ENCODE measurements at regions not wholly inside any gene's neighbourhood (a gene's known extent, or its start where the extent isn't known, plus 50 kb on each side); places are given as distances from the start of the nearest gene placed in this dataset.

- Histone ChIP-seq H3K4me3 (no peak overlapping the region), H3K27ac (no peak overlapping the region), H3K9ac (ENCODE audit: low read depth in 2 of 2, low read length in 2 of 2) (no peak overlapping the region), H3K27me3 (no peaks in the 10 kb centered on the region), H3K4me1 (no peaks in the 10 kb centered on the region), H3K9me3 (no peaks in the 10 kb centered on the region), H3K36me3 (no peaks in the 10 kb centered on the region)
- no peak for TF ChIP-seq CTCF (IDR thresholded peaks at IDR 0.05)
- intact Hi-C loops (cut with DNase I): no loop called here
- no peak for DNase-seq
Measured at GRCh38 chr2:236694146-236694888, 124.7 kb downstream of the ACKR3 start.

- Histone ChIP-seq H3K27ac (no peak overlapping the region), H3K9me3 (no peaks in the 10 kb centered on the region), H3K4me3 (no peak overlapping the region), H3K4me1 (no peaks in the 10 kb centered on the region), H3K27me3 (no peaks in the 10 kb centered on the region), H3K36me3 (no peaks in the 10 kb centered on the region), H3K9ac (ENCODE audit: low read depth in 2 of 2, low read length in 2 of 2) (no peak overlapping the region)
- no peak for DNase-seq
- intact Hi-C loops (cut with DNase I): no loop called here
- TF ChIP-seq CTCF (IDR thresholded peaks at IDR 0.05): no peak
Measured at GRCh38 chr2:236696834-236697233, 127.2 kb downstream of the ACKR3 start.

- Histone ChIP-seq H3K9me3 (no peaks in the 10 kb centered on the region), H3K27me3 (no peaks in the 10 kb centered on the region), H3K36me3 (no peaks in the 10 kb centered on the region), H3K27ac (no peak overlapping the region), H3K4me1 (no peaks in the 10 kb centered on the region), H3K9ac (ENCODE audit: low read depth in 2 of 2, low read length in 2 of 2) (no peak overlapping the region), H3K4me3 (no peak overlapping the region)
- no peak for TF ChIP-seq CTCF (IDR thresholded peaks at IDR 0.05)
- intact Hi-C loops (cut with DNase I): no loop called here
- DNase-seq: no peak
Measured at GRCh38 chr2:236698016-236698627, 128.5 kb downstream of the ACKR3 start.

DNA sequence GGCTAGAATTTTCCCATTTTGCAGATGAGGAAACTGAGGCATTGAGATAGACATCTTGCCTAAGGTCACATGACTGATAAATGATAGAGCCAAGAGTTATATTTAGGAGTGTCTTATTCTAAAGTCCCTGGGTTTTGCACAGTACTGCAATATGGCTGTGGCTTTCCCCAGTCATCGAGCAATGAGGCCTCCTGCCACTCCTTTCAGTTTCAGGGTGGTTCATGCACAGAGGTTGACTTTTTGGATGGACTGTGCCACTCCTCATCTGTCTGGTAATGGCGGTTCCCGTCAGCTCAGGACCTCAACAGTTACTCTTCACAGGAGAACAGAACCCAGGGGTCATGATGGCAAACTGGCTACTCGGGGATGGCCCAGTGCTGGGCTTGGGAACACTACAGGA is 131.1 kb downstream of the ACKR3 start:
- H3K9ac ChIP-seq (ENCODE audit: low read depth in 2 of 2, low read length in 2 of 2): no peak overlapping the region
- H3K27me3 ChIP-seq: no peaks in the 10 kb centered on the region

More for the DNA sequence above, 131.1 kb downstream of the ACKR3 start:
- H3K36me3 ChIP-seq: no peaks in the 10 kb centered on the region
- intact Hi-C loops (cut with DNase I): no loop called here
- H3K27ac ChIP-seq: no peak overlapping the region
- no peak for DNase-seq
- H3K4me1 ChIP-seq: no peaks in the 10 kb centered on the region
- no peak overlapping the region for H3K4me3 ChIP-seq
- no peak for TF ChIP-seq CTCF (IDR thresholded peaks at IDR 0.05)
- no peaks in the 10 kb centered on the region for H3K9me3 ChIP-seq
